Activated naive CD4-positive, alpha-beta T cell treated with anti-CD3 and anti-CD28 coated beads, Interleukin-2, amount 50 U/mL, for 72 hours (primary cell): ENCODE measurements at regions not wholly inside any gene's neighbourhood (a gene's known extent, or its start where the extent isn't known, plus 50 kb on each side); places are given as distances from the start of the nearest gene placed in this dataset.
A peak's percentile ranks its signal among the peaks of the same experiment; 100 is the strongest.

Experiments
- ATAC-seq, 2 donors: fragments of 150-1000 bp; cut with Tn5 transposase; 2 replicates each; pipeline ENCODE4 v1.10.0; 2021; ENCODE audit warnings: mild to moderate bottlenecking in 2 of 2, moderate library complexity in 2 of 2
- DNase-seq, 2 donors: peaks; one replicate each; pipeline ENCODE4 v3.0.0; 2021 to 2022; ENCODE audit warnings: low spot score in 2 of 2
- H3K27ac Mint-ChIP-seq, 2 donors: one replicate each; pipeline ENCODE4 v1.8.0; 2022; ENCODE audit warnings: mild to moderate bottlenecking in 2 of 2, mixed read lengths in 2 of 2
- H3K36me3 Mint-ChIP-seq, 2 donors: one replicate each; pipeline ENCODE4 v1.8.0; 2022; ENCODE audit warnings: mixed read lengths in 2 of 2
- H3K9me3 Mint-ChIP-seq, 2 donors: one replicate each; pipeline ENCODE4 v1.8.0; 2022; ENCODE audit warnings: mixed read lengths in 2 of 2

DNA sequence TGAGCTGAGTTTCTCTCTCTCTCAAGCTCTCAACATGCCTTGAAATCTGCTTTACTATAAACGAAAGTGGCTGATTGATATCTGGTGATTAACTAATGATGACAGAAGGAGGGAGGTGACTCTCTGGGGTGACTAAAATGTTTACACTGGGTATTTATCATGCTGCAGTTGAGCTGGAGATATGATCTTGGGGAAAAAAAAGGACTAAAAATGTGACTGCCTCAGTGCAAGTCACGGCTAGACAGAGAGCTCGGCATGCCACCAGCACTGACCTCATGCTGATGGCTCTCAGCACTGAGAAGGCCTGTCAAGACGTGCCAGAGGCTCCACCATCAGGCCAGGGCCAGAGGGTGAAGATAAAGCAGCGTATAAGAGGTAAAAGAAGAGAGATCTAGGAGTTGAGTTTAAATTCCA, 103.1 kb upstream of the SPACA1 start:
- Mint-ChIP-seq H3K27ac (no peak overlapping the region), H3K9me3 (no peaks in the 10 kb centered on the region), H3K36me3 (no peaks in the 10 kb centered on the region)
- ATAC-seq, result no peak
- DNase-seq, result no peak

DNA sequence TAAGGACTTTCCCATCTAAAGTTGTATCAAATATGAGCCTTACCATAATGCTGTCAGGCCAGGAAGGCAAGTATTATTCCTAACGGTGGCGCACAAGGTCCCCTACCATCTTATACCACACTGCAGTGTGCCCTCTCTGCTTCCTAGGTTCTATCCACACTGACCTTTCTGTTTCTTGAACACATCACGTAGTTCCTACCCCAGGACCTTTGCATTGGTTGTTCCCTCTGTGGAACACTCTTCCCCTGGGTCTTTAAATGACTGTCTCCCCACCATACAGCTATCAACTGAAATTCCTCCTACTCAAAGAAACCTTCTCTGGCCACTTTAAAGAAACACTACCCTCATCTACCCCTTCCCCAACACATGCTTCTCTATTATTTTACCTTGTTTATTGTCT, 104.5 kb upstream of the SPACA1 start:
- H3K9me3 Mint-ChIP-seq, result no peaks in the 10 kb centered on the region
- DNase-seq (no peak), ATAC-seq (no peak)
- no peaks in the 10 kb centered on the region for H3K36me3 Mint-ChIP-seq
- no peak overlapping the region for H3K27ac Mint-ChIP-seq

DNA sequence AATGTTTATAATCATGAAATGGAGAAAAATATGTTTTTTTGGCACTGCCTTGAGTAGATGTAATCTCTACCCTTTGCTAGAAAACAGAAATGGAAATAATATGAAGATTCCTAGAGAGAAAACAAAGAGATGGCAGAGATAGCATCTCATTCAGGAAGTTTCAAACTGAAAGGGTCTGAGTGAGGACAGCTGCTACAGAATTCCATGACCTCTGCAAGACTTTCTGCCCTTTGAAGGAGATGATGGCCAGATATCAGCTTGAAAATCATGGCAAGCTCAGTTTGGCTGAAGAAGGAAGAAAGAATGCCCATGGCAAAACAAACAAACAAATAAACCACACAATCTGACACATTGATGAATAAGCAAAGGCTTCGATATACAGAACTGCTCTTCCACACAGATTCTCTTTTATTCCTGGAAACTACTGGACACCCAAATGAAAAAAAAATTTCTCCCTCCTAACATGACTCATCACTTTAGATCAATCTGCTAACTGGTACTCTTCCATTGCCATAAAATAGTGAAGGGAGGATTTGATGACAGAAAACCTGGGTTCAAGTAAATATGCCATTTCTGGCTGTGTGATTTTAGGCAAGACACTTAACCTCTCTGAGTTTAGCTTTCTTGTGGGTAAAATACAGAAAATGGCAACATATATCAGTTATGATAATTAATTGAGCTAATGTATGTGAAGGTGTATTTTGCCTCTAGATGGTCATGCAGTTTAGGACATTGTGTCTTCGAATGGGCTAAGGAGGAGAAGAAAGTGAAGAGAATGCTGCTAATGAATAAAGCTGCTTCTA, 105.9 kb upstream of the SPACA1 start:
- Mint-ChIP-seq H3K9me3 (no peaks in the 10 kb centered on the region), H3K27ac (no peak overlapping the region), H3K36me3 (no peaks in the 10 kb centered on the region)
- no peak for ATAC-seq
- DNase-seq, result no peak

DNA sequence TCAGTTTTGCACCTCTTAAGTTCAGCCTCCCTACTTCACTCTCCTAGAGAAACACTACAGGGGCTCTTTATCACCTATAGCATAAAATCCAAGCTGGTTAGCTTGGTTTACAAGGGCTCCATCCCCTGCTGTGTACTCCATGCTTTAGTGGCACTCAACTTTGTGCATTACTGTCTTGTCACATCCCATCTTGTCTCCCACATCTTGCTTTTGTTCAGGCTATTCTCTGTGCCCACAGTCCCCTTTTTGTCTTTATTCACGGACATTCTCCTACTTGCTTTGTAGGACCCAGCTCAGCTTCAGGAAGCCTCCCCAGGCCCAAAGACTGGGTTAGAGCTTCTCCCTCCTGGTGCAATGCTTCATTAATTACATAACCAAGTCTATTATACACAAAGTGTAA, 107.9 kb upstream of the SPACA1 start:
- H3K36me3 Mint-ChIP-seq, result no peaks in the 10 kb centered on the region
- H3K9me3 Mint-ChIP-seq, result no peaks in the 10 kb centered on the region
- DNase-seq (no peak), ATAC-seq (no peak)
- peak overlapping the region in 1 of 2 donors; percentile 75 for H3K27ac Mint-ChIP-seq

DNA sequence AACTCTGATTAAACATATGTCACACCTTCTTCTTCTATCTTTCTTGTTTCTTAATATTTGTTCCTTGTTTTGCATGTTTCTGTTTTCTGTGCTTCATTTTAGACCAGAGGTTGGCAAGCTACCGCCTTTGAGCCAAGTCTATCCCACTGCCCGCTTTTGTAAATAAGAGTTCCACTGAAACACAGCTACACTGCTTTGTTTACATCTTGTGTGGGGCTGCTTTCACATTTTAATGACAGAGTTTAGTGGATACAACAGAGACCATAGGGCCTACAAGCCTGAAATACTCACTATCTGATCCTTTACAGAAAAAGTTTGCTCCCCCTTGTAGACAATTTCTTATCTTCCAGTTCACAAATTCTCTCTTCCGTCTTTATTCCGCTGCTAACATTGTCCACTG, 109.4 kb upstream of the SPACA1 start:
- no peaks in the 10 kb centered on the region for H3K9me3 Mint-ChIP-seq
- no peaks in the 10 kb centered on the region for H3K36me3 Mint-ChIP-seq
- H3K27ac Mint-ChIP-seq, result no peak overlapping the region
- DNase-seq, result no peak
- ATAC-seq, result no peak

DNA sequence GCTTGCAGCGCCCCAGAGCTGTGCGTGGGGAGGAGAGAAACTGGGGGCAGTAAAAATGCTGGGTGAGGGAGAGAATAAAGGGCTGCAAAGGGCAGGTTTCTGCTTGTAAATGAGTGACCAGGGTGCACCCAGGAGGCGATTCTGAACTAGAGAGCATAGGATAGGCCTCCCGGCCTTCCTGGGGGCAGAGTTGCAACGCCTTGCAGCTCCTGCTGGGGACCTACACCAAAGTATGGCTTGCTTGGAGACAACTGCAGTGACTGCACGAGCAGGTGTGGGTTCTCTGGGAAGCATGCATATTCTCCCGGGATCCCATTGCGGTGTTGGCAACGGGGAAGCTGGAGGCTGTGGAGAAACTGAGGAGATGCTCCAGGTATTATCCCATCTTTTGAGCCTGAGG, 111.6 kb upstream of the SPACA1 start:
- DNase-seq (no peak), ATAC-seq (no peak)
- no peak overlapping the region for H3K27ac Mint-ChIP-seq
- H3K36me3 Mint-ChIP-seq, result no peaks in the 10 kb centered on the region
- no peaks in the 10 kb centered on the region for H3K9me3 Mint-ChIP-seq

DNA sequence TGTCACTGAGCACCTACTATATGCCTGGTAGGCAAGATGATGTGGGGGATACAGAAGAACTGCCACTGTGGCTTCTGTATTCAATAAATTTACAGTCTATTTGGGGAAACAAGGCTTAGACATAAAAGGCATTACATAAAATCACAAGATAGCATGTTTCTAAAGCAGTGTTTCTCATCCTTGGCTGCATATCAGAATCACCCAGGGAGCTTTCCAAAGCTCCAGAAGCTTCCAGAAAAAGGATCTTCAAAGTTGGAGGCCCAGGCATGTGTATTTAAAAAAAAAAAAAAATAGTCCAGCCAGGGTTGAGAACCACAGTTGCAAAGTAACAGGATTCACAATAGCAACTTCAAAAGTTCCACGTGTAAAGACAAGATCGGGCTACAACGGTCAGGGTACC, 112.4 kb upstream of the SPACA1 start:
- ATAC-seq (no peak), DNase-seq (no peak)
- H3K9me3 Mint-ChIP-seq, result no peaks in the 10 kb centered on the region
- no peaks in the 10 kb centered on the region for H3K36me3 Mint-ChIP-seq
- no peak overlapping the region for H3K27ac Mint-ChIP-seq

DNA sequence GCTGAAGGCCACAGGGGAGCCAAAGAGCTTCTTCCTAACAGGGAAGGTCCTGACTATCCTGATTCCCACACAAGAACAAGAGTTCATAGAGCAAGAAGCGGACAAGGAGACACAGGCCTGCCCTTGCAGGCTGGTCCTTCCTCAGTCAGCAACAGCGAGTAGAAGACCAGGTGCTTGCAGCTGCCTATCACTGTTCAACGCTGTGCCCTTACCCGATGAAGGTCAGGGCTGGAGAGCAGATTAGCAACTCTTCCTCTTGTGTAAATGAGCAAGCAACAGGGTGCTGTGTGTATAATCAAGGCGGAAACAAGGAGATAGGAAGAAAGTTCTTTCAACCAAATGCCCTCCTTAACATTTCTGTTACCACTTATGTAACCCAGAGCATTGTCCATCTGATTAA, 115.3 kb upstream of the SPACA1 start:
- H3K36me3 Mint-ChIP-seq, result no peaks in the 10 kb centered on the region
- H3K9me3 Mint-ChIP-seq, result no peaks in the 10 kb centered on the region
- ATAC-seq (no peak), DNase-seq (no peak)
- H3K27ac Mint-ChIP-seq, result no peak overlapping the region

DNA sequence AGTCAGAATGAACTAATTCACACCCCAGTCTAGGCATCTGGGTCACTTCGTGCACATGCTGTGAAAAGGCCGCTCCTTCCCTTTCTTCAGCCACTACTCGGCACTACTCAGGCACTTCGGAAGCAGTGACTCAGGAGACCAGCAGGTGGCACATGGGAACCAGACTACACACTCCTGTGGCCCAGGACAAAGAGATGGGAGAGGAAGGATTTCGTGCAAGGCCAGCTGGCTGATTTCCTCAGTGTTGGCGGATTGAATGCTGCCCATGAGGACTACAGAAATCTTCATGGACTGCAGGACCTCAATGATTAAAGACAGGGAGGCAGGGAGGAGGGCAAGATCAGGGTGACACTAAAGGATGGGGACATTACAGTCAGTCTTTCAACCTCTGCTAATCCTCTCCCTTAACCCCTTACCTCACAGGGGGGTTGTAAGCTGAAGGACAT, 117.8 kb upstream of the SPACA1 start:
- peak; percentile 90 to 94 for ATAC-seq
- peak; percentile 55 to 61 for DNase-seq
- Mint-ChIP-seq H3K27ac (no peak overlapping the region), H3K36me3 (no peaks in the 10 kb centered on the region), H3K9me3 (no peaks in the 10 kb centered on the region)

DNA sequence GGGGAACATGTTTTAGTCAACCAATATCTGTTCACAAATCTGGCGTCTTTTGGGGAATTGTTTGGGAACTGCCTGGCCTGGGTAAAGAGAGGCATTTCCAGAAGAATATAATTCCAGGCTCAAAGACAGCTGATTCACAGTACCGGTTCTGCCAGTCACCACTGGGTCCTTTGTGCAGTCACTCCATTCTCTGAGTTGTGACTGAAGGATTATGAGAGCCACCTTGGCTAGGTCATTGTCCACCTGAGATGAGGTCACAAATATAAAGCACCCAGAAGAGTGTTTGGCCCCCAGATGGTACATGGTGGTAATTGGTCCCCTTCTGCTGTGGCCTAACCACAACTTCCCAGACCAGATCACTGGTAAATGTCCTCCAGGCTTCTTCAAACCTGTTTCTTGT, 121.0 kb upstream of the SPACA1 start:
- Mint-ChIP-seq H3K36me3 (no peaks in the 10 kb centered on the region), H3K27ac (no peak overlapping the region), H3K9me3 (no peaks in the 10 kb centered on the region)
- ATAC-seq, result no peak
- no peak for DNase-seq

DNA sequence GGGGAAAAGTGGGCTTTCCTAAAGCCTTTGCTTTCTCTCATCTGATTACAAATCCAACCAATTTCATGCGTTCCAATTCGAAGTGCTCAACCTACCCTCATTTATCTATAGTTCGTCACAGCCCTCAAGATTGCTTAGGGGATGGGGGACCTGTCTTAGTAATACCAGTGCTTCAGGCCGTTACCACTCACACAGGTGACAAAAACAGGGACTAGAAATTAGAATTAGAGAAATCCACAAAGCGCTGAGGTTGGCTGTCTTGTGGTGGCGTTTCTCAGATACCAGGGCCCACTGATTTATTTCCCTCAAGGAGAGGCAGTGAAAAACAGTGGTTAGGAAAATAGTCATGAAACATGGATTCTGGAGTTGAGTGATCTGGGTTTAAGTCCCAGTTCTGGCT, 121.6 kb upstream of the SPACA1 start:
- ATAC-seq, result no peak
- Mint-ChIP-seq H3K9me3 (no peaks in the 10 kb centered on the region), H3K27ac (no peak overlapping the region), H3K36me3 (no peaks in the 10 kb centered on the region)
- DNase-seq, result no peak

DNA sequence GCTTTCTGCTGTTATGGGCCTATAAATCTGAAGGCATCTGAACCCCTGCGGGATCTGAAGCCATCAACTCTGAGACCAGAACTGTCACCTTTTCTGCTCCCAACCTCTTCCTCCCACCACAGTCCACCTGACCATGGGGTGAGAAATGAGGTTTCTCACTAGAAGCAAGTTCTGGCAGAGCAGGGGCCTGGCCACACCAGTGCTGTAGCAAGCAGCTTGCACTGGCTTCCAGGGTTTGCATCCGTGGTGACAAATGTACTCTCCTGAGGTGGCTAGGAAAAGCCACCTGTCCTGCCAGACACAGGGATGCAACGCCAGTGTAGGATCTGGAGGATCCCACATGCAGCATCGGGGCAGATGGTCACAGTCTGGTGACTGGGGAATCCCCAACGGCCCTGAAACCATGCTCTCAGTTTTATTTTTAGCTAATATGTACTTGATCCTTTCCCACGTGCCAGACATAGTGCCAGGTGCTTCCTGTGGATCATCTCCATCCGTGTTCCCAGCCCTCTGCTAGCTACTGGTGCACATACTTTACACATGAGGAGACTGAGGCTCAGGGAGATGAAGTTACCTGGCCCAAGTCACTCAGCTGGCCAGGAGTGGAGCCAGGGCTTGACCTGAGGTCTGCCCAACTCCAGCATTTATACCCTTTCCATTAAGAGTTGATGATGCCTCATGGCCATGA, 122.1 kb upstream of the SPACA1 start:
- H3K9me3 Mint-ChIP-seq, result no peaks in the 10 kb centered on the region
- no peak overlapping the region for H3K27ac Mint-ChIP-seq
- ATAC-seq (peak in 1 of 2 donors; percentile 33), DNase-seq (no peak)
- no peaks in the 10 kb centered on the region for H3K36me3 Mint-ChIP-seq

DNA sequence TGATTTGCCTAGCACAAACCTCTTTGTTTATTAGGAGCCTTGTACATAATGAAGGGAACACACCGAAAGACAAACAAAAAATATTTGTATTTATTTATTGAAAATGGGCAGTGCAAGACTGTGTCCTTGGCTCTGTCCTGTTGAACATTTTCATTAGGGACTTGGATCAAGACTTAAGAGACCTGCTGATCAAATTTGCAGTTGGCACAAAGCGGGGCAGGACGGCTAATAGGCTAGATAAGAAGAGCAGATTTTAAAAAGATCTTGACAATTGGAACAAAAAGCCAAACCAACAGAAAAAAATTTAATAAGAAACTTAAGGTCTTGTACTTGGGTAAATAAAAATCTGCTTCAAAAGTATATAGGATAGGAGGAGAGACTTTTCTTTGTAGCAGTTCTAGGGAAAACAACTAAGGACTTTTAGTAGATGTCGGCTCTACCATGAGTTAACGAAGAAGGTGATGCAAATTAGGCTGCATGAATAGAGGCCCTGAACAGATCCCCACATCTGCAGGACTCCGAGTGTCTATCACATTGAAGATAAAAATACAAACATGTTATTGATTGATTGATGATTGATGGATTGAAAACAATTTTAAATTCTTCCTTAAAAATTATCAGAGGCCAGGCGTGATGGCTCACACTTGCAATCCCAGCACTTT, 124.1 kb upstream of the SPACA1 start:
- ATAC-seq, result no peak
- Mint-ChIP-seq H3K9me3 (no peaks in the 10 kb centered on the region), H3K36me3 (no peaks in the 10 kb centered on the region), H3K27ac (no peak overlapping the region)
- DNase-seq, result no peak

DNA sequence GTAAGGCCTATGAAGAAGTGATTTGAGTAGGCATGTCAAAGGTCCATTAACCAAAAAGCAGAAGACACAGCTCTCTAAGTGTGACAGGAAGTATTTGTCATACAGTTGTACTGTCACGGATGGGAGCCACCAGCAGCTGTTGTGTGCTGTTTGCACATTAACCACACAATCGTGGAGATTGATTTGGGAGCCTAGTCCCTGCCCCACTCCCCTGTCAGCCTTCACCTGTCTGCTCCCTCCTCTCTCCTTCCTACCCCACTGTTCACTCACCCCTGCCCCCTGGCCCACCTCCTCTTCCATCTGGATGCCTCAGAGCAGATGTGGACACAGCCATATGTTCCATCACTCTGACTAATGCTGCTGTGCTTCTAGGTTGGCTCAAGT, 124.7 kb upstream of the SPACA1 start:
- peak; percentile 76 to 87 for ATAC-seq
- H3K9me3 Mint-ChIP-seq, result no peaks in the 10 kb centered on the region
- H3K27ac Mint-ChIP-seq, result no peak overlapping the region
- no peak for DNase-seq
- no peaks in the 10 kb centered on the region for H3K36me3 Mint-ChIP-seq

DNA sequence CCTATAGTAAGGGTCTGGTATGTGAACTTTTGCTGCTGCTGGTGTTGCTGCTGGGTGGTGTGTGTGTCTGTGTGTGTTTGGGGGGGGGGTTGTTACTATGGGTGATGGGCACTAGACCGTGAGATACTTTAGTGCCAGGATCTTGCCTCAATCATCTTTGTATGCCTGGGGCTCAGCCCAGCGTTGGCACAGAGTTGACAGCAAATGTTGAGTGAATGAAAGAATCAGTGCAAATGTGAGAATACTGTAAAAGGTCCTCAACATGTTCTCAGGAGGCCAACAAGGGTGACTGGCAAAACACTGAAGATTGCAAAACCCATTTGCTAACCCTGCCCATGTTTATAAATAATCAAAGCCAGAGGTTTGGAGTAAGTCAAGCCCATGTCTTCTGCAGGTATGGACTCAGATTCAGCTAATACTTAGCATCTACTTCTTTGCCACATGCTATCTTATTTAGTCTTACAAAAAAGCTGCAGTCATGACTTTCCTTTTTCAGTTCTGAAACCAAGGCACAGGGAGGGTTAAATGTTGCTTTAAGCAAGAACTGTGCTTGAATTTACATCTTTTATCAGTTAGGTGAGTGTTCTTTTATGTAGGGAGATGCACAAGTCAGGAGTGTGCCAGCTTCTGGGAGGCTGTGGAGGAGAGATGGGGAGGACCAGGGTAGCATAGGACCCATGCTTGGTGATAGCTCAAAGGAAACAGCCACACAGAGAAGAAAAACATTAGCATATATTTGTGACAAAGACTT, 125.3 kb upstream of the SPACA1 start:
- Mint-ChIP-seq H3K9me3 (no peaks in the 10 kb centered on the region), H3K27ac (no peak overlapping the region), H3K36me3 (no peaks in the 10 kb centered on the region)
- no peak for ATAC-seq
- DNase-seq, result no peak

DNA sequence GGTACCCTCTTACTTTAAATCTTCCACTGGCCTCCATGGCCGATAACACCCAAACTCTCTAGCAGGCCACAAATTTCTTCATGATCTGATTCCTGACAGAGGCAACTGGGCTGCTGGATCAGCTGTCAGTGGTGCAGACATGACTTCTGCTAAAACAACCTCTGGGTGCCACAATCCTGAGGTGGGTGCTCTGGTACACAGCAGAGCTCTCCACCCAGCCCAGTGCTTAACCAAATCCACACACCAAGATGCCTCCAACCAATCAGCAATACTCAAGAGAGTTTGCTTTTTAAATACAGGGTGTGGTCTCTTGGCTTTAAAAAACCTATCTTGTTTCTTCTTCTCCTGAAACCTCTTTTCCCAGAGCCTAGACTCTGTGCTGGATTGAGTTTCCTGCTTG, 126.6 kb upstream of the SPACA1 start:
- no peak for ATAC-seq
- DNase-seq, result no peak
- H3K27ac Mint-ChIP-seq, result no peak overlapping the region
- H3K9me3 Mint-ChIP-seq, result no peaks in the 10 kb centered on the region
- H3K36me3 Mint-ChIP-seq, result no peaks in the 10 kb centered on the region

DNA sequence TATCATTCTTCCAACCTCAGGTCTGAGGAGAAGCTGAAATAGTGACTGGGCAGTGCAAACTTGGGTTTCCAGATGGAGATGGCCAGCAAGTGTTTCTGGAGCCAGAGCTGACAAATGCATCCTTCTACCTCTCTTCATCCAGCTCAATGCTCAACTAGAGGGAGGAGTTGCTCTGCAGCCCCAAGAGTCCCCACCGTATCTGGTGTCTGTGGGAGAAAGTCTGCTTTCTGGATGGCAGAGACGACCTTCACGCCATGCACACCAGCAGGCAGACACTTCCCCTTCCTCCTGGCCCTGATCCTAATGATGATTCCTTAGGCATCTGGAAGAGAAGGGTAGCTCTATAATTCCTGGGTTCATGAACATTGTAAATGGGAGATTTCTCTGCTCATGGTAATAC, 127.4 kb upstream of the SPACA1 start:
- DNase-seq (no peak), ATAC-seq (no peak)
- no peak overlapping the region for H3K27ac Mint-ChIP-seq
- H3K9me3 Mint-ChIP-seq, result no peaks in the 10 kb centered on the region
- no peaks in the 10 kb centered on the region for H3K36me3 Mint-ChIP-seq
